SU-DHL-6 (cell line): ENCODE measurements at regions not wholly inside any gene's neighbourhood (a gene's known extent, or its start where the extent isn't known, plus 50 kb on each side); places are given as distances from the start of the nearest gene placed in this dataset.

ENCODE experiments used
- H2AFZ ChIP-seq: fragments of 200-600 bp; sonication (generic); 2 replicates; pipeline ENCODE4 v1.6.1; 2014; ENCODE audit warnings: low read depth, mild to moderate bottlenecking, moderate library complexity, mixed read lengths, antibody characterized with exemption, low read length; ENCODE audit not compliant: severe bottlenecking
- H3F3A ChIP-seq: fragments of 200-600 bp; shearing (Covaris generic); 2 replicates; pipeline ENCODE4 v1.6.0; 2016; ENCODE audit warnings: antibody characterized with exemption, mild to moderate bottlenecking; ENCODE audit not compliant: insufficient read depth
- H3K27ac ChIP-seq: fragments of 200-600 bp; sonication (generic); 2 replicates; pipeline ENCODE4 v1.5.1; 2016; ENCODE audit warnings: low read depth, mild to moderate bottlenecking, low read length, moderate library complexity, mixed read lengths
- H3K27me3 ChIP-seq: fragments of 200-600 bp; sonication (generic), shearing (Covaris generic); 2 replicates; pipeline ENCODE4 v1.6.0; 2014; ENCODE audit warnings: mild to moderate bottlenecking, low read length
- H3K36me3 ChIP-seq: fragments of 200-600 bp; sonication (generic); 2 replicates; pipeline ENCODE4 v1.6.1; 2014; ENCODE audit warnings: mild to moderate bottlenecking, low read length, mixed read lengths
- H3K4me2 ChIP-seq: fragments of 300-600, 200-600 bp; shearing (Covaris generic), sonication (generic); 2 replicates; pipeline ENCODE4 v1.6.0; 2014; ENCODE audit warnings: low read length, low read depth, mild to moderate bottlenecking; ENCODE audit not compliant: poor library complexity, severe bottlenecking
- H3K4me3 ChIP-seq: fragments of 200-600 bp; sonication (generic); 2 replicates; pipeline ENCODE4 v1.5.1; 2014; ENCODE audit warnings: antibody characterized with exemption, low read length, mild to moderate bottlenecking, mixed read lengths; ENCODE audit not compliant: insufficient read depth, poor library complexity, severe bottlenecking
- H3K79me2 ChIP-seq: fragments of 200-600 bp; sonication (generic); 2 replicates; pipeline ENCODE4 v1.6.1; 2014; ENCODE audit warnings: mild to moderate bottlenecking, low read length, moderate library complexity; ENCODE audit not compliant: insufficient read depth
- H3K9ac ChIP-seq: fragments of 200-600 bp; sonication (generic); 2 replicates; pipeline ENCODE4 v1.7.0; 2014; ENCODE audit warnings: mild to moderate bottlenecking, low read length
- H3K9me2 ChIP-seq: fragments of 200-600 bp; sonication (generic); replicated peaks from 2 replicates; pipeline ENCODE4 v1.6.1; 2014; ENCODE audit warnings: low read length; ENCODE audit not compliant: insufficient read depth
- H3K9me3 ChIP-seq: fragments of 200-600 bp; sonication (generic); 2 replicates; pipeline ENCODE4 v1.6.1; 2014; ENCODE audit warnings: low read length, mixed read lengths; ENCODE audit not compliant: insufficient read depth
- H4K20me1 ChIP-seq: fragments of 200-600 bp; sonication (generic); 2 replicates; pipeline ENCODE4 v1.6.1; 2014; ENCODE audit warnings: low read depth, mild to moderate bottlenecking, antibody characterized with exemption, low read length, moderate library complexity, mixed read lengths
- EZH2phosphoT487 ChIP-seq: fragments of 200-600 bp; sonication (generic), shearing (Covaris generic); conservative IDR thresholded peaks from 2 replicates; pipeline ENCODE4 v1.6.1; 2018; ENCODE audit warnings: mild to moderate bottlenecking, antibody characterized with exemption, low read length, moderate library complexity, mixed read lengths
- TF ChIP-seq, protein P1 (sequence below): fragments of 200-600 bp; sonication (generic); IDR thresholded peaks from one replicate; pipeline ENCODE4 v1.5.1; 2017; ENCODE audit warnings: antibody characterized with exemption, mild to moderate bottlenecking, low read length, moderate library complexity; ENCODE audit not compliant: insufficient read depth, poor library complexity, severe bottlenecking

DNA sequence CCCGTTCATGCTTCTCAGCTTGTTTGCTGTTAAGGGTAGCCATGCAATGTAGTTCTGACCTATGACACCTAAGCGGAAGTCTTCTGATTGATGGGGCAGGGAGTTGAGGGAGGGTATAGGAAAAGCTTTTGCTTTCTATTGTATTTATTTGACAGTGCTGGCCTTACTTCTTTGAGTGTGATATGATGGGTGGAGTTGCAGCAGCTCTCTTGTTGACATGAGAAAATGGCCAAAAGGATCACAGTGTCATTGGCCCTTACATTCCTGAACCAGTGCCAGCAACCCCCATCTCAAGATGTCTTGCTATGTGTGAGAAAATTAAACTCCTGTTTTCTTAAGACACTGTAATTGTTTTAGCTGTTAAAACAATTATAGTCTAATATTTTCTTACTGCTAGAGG, 117.5 kb downstream of the SAMD5 start:
- H3K9me3 ChIP-seq, result no peaks in the 10 kb centered on the region
- no peaks in the 10 kb centered on the region for H4K20me1 ChIP-seq
- no peak overlapping the region for H3K27ac ChIP-seq
- H3K4me3 ChIP-seq, result no peak overlapping the region
- no peaks in the 10 kb centered on the region for H3K9me2 ChIP-seq
- no peaks in the 10 kb centered on the region for H3K27me3 ChIP-seq
- H3K9ac ChIP-seq, result no peak overlapping the region
- H3K36me3 ChIP-seq, result no peaks in the 10 kb centered on the region
- TF ChIP-seq EZH2phosphoT487, result no peak
- TF ChIP-seq, protein P1, sequence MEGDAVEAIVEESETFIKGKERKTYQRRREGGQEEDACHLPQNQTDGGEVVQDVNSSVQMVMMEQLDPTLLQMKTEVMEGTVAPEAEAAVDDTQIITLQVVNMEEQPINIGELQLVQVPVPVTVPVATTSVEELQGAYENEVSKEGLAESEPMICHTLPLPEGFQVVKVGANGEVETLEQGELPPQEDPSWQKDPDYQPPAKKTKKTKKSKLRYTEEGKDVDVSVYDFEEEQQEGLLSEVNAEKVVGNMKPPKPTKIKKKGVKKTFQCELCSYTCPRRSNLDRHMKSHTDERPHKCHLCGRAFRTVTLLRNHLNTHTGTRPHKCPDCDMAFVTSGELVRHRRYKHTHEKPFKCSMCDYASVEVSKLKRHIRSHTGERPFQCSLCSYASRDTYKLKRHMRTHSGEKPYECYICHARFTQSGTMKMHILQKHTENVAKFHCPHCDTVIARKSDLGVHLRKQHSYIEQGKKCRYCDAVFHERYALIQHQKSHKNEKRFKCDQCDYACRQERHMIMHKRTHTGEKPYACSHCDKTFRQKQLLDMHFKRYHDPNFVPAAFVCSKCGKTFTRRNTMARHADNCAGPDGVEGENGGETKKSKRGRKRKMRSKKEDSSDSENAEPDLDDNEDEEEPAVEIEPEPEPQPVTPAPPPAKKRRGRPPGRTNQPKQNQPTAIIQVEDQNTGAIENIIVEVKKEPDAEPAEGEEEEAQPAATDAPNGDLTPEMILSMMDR, result no peak
- H2AFZ ChIP-seq, result no peak overlapping the region
- H3K4me2 ChIP-seq, result no peak overlapping the region
- no peaks in the 10 kb centered on the region for H3F3A ChIP-seq
- no peaks in the 10 kb centered on the region for H3K79me2 ChIP-seq

DNA sequence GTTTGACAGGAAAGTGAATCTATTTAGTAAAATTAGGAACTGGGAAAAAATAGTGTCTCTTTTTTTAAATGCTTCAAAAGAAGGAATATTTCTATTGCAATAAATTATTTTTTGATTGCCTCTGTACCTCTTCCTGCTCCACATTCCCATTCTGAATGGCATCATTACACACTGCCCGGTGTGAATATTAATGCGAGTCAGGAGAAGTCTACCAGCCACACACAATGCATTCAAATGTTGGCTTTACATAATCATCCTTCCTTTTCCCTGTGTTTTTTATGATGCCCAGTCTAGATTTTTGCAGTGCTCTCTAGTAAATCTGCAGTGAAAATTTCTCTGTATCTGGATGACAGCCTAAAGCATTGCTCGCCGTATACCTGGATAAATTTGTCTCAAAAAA, 118.9 kb downstream of the SAMD5 start:
- H3K9me3 ChIP-seq, result no peaks in the 10 kb centered on the region
- H3K79me2 ChIP-seq, result no peaks in the 10 kb centered on the region
- no peaks in the 10 kb centered on the region for H3K27me3 ChIP-seq
- no peak overlapping the region for H3K27ac ChIP-seq
- H2AFZ ChIP-seq, result no peak overlapping the region
- H3K9ac ChIP-seq, result no peak overlapping the region
- no peak overlapping the region for H3K4me3 ChIP-seq
- no peaks in the 10 kb centered on the region for H4K20me1 ChIP-seq
- TF ChIP-seq, protein P1, result no peak
- no peak for TF ChIP-seq EZH2phosphoT487
- H3K36me3 ChIP-seq, result no peaks in the 10 kb centered on the region
- H3K9me2 ChIP-seq, result no peaks in the 10 kb centered on the region
- no peak overlapping the region for H3K4me2 ChIP-seq
- no peaks in the 10 kb centered on the region for H3F3A ChIP-seq

DNA sequence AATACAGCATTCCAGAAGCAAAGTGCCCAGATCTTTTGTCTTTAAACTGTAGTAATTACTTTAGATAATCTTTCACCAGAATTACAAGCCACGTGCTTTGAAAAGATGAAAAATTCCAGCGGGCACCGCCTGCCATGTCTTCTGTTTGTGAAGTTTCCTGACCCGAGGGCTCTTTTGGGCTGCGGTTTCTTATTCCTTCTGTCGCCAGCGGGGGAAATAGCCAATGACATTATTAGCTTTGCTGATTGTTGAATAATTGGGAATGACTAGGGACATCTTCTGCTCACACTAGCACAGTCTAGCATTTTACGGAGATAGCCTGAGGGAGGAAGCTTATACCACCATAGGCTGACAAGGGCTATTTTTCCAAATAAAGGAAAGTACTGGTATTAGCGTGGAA, 124.7 kb downstream of the SAMD5 start:
- Histone ChIP-seq H3K79me2 (no peaks in the 10 kb centered on the region), H3K4me2 (no peak overlapping the region), H3K9me2 (no peaks in the 10 kb centered on the region), H3F3A (no peaks in the 10 kb centered on the region), H3K27ac (no peak overlapping the region), H3K9me3 (no peaks in the 10 kb centered on the region), H3K36me3 (no peaks in the 10 kb centered on the region), H2AFZ (no peak overlapping the region), H4K20me1 (no peaks in the 10 kb centered on the region), H3K4me3 (no peak overlapping the region), H3K9ac (no peak overlapping the region), H3K27me3 (no peaks in the 10 kb centered on the region)
- TF ChIP-seq, protein P1, result no peak
- no peak for TF ChIP-seq EZH2phosphoT487

DNA sequence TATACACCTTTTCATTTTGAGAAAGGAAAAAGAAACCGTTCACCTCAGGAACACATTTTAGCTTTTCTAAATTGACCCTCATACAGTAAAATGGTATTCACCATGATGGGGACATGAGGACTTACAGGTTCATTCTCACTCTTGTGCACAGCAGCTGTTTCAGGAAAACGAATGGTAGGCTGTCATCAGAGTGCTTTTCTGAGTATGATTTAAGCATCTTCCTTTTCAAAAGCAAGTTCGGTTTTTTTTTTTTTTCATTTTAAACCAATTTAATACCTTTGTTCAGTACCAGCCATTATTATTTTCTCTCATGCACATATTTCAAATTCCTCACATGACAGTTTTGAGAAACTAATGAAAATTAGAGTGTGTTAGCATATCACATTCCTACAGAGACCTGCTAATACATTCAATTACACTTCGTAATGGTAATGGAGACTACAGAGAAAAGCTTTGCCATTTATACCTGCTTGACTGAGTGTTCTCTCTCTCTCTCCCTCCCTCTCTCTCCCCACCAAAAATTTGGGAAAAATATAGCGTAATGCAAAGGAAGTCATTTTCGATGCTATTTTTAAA, 129.2 kb downstream of the SAMD5 start:
- H3K9me3 ChIP-seq, result no peaks in the 10 kb centered on the region
- no peaks in the 10 kb centered on the region for H3K9me2 ChIP-seq
- H3K4me3 ChIP-seq, result no peak overlapping the region
- no peaks in the 10 kb centered on the region for H3K79me2 ChIP-seq
- no peaks in the 10 kb centered on the region for H3F3A ChIP-seq
- H3K27ac ChIP-seq, result no peak overlapping the region
- no peaks in the 10 kb centered on the region for H4K20me1 ChIP-seq
- no peak overlapping the region for H2AFZ ChIP-seq
- no peak overlapping the region for H3K9ac ChIP-seq
- TF ChIP-seq, protein P1, result no peak
- H3K27me3 ChIP-seq, result no peaks in the 10 kb centered on the region
- no peak overlapping the region for H3K4me2 ChIP-seq
- no peaks in the 10 kb centered on the region for H3K36me3 ChIP-seq
